BLaER1 treated with 17β-estradiol and CSF1 and Interleukin-3, amounts not matched to agents 10 nM and 100 nM (cell line): ENCODE measurements at regions not wholly inside any gene's neighbourhood (a gene's known extent, or its start where the extent isn't known, plus 50 kb on each side); places are given as distances from the start of the nearest gene placed in this dataset.
A peak's percentile ranks its signal among the peaks of the same experiment; 100 is the strongest.
"Not testable (repeated sequence)": the region's sequence is repeated elsewhere in the genome, so short reads cannot be mapped to it uniquely, and the experiment has no call there.

Experiments used
- H3K27ac ChIP-seq, 11 experiments: shearing (Covaris generic); formaldehyde crosslinking; 2 replicates each; pipeline ENCODE4 v1.8.1; 2022
- H3K27me3 ChIP-seq, 11 experiments: shearing (Covaris generic); formaldehyde crosslinking; 2 replicates each; pipeline ENCODE4 v1.8.1; 2022
- H3K36me3 ChIP-seq, 11 experiments: shearing (Covaris generic); formaldehyde crosslinking; 2 replicates each; pipeline ENCODE4 v1.8.1; 2022
- H3K4me1 ChIP-seq, 10 experiments: shearing (Covaris generic); formaldehyde crosslinking; 2 replicates each; pipeline ENCODE4 v1.8.1; 2022
- H3K4me2 ChIP-seq, 11 experiments: shearing (Covaris generic); formaldehyde crosslinking; 2 replicates each; pipeline ENCODE4 v1.8.1; 2022
- H3K4me3 ChIP-seq, 10 experiments: shearing (Covaris generic); formaldehyde crosslinking; 2 replicates each; pipeline ENCODE4 v1.8.1; 2022
- H3K9ac ChIP-seq, 11 experiments: shearing (Covaris generic); formaldehyde crosslinking; 2 replicates each; pipeline ENCODE4 v1.8.1; 2022
- H3K9me3 ChIP-seq, 11 experiments: shearing (Covaris generic); formaldehyde crosslinking; replicated peaks in 1 of 11; 2 replicates each; pipeline ENCODE4 v1.8.1; 2022
- H4K20me1 ChIP-seq, 11 experiments: shearing (Covaris generic); formaldehyde crosslinking; 2 replicates each; pipeline ENCODE4 v1.8.1; 2022
- Cebpa-rat ChIP-seq, 11 experiments: shearing (Covaris generic); IDR thresholded peaks; 2 replicates each; pipeline ENCODE4 v1.8.1; 2022

GRCh38 chrX:135632353-135632752, 81.1 kb upstream of the CT45A1 start:
- Histone ChIP-seq H4K20me1 (peaks cover 0 to 8% (median 0%) of the 10 kb centered on the region in 11 experiments; a peak in 4 of 22 replicates), H3K27me3 (peaks cover 91 to 100% (median 100%) of the 10 kb centered on the region in 11 experiments), H3K9me3 (no peaks in the 10 kb centered on the region), H3K27ac (no peak overlapping the region), H3K9ac (no peak overlapping the region), H3K4me2 (no peak overlapping the region), H3K4me1 (no peaks in the 10 kb centered on the region), H3K4me3 (no peak overlapping the region), H3K36me3 (no peaks in the 10 kb centered on the region)
- TF ChIP-seq Cebpa-rat (IDR thresholded peaks at IDR 0.05), result no peak

GRCh38 chrX:135639066-135639780, 74.2 kb upstream of the CT45A1 start:
- peaks cover 0 to 5% (median 0%) of the 10 kb centered on the region in 11 experiments; a peak in 1 of 22 replicates for H3K9me3 ChIP-seq
- H4K20me1 ChIP-seq, result no peaks in the 10 kb centered on the region; a peak in 2 of 22 replicates
- peaks cover 76 to 100% (median 97%) of the 10 kb centered on the region in 11 experiments for H3K27me3 ChIP-seq
- TF ChIP-seq Cebpa-rat (IDR thresholded peaks at IDR 0.05), result no peak
- no peak overlapping the region for H3K27ac ChIP-seq
- no peaks in the 10 kb centered on the region for H3K4me1 ChIP-seq
- H3K4me2 ChIP-seq, result no peak overlapping the region
- no peak overlapping the region for H3K9ac ChIP-seq
- H3K4me3 ChIP-seq, result no peak overlapping the region
- H3K36me3 ChIP-seq, result no peaks in the 10 kb centered on the region

- Histone ChIP-seq H3K9ac (no peak overlapping the region), H3K27ac (no peak overlapping the region), H3K4me3 (no peak overlapping the region), H3K4me1 (no peaks in the 10 kb centered on the region), H4K20me1 (peaks cover 0 to 6% (median 0%) of the 10 kb centered on the region in 11 experiments; a peak in 1 of 22 replicates), H3K27me3 (peaks cover 58 to 87% (median 77%) of the 10 kb centered on the region in 11 experiments), H3K36me3 (no peaks in the 10 kb centered on the region), H3K4me2 (no peak overlapping the region), H3K9me3 (peaks cover 0 to 5% (median 0%) of the 10 kb centered on the region in 11 experiments; a peak in 1 of 22 replicates)
- no peak for TF ChIP-seq Cebpa-rat (IDR thresholded peaks at IDR 0.05)
Measured at GRCh38 chrX:135643916-135644315, 69.5 kb upstream of the CT45A1 start.

GRCh38 chrX:135644624-135645023, 68.8 kb upstream of the CT45A1 start:
- H3K9ac ChIP-seq, result no peak overlapping the region
- peaks cover 0 to 6% (median 0%) of the 10 kb centered on the region in 11 experiments; a peak in 1 of 22 replicates for H4K20me1 ChIP-seq
- no peaks in the 10 kb centered on the region for H3K36me3 ChIP-seq
- no peak overlapping the region for H3K4me3 ChIP-seq
- no peak overlapping the region for H3K27ac ChIP-seq
- no peak overlapping the region for H3K4me2 ChIP-seq
- peaks cover 58 to 87% (median 77%) of the 10 kb centered on the region in 11 experiments for H3K27me3 ChIP-seq
- peak in 5 of 11 experiments; percentile 8 to 57 (median 24); a peak in 4 of 22 replicates for TF ChIP-seq Cebpa-rat (IDR thresholded peaks at IDR 0.05)
- H3K4me1 ChIP-seq, result no peaks in the 10 kb centered on the region
- H3K9me3 ChIP-seq, result peaks cover 0 to 5% (median 0%) of the 10 kb centered on the region in 11 experiments; a peak in 1 of 22 replicates

GRCh38 chrX:135649029-135649428, 64.4 kb upstream of the CT45A1 start:
- no peak overlapping the region for H3K27ac ChIP-seq
- H3K36me3 ChIP-seq, result no peaks in the 10 kb centered on the region
- H3K4me3 ChIP-seq, result no peak overlapping the region
- H4K20me1 ChIP-seq, result peaks cover 0 to 6% (median 0%) of the 10 kb centered on the region in 11 experiments; a peak in 2 of 22 replicates
- H3K27me3 ChIP-seq, result peaks cover 71 to 88% (median 78%) of the 10 kb centered on the region in 11 experiments
- no peak overlapping the region for H3K9ac ChIP-seq
- no peak overlapping the region for H3K4me2 ChIP-seq
- TF ChIP-seq Cebpa-rat (IDR thresholded peaks at IDR 0.05), result no peak
- no peaks in the 10 kb centered on the region for H3K4me1 ChIP-seq
- no peaks in the 10 kb centered on the region for H3K9me3 ChIP-seq

- Histone ChIP-seq H3K4me3 (no peak overlapping the region), H3K36me3 (no peaks in the 10 kb centered on the region), H3K9me3 (no peaks in the 10 kb centered on the region), H3K4me2 (no peak overlapping the region), H3K4me1 (no peaks in the 10 kb centered on the region), H3K27me3 (peaks cover 71 to 88% (median 78%) of the 10 kb centered on the region in 11 experiments), H4K20me1 (peaks cover 0 to 3% (median 0%) of the 10 kb centered on the region in 11 experiments; a peak in 2 of 22 replicates), H3K27ac (no peak overlapping the region), H3K9ac (no peak overlapping the region)
- TF ChIP-seq Cebpa-rat (IDR thresholded peaks at IDR 0.05), result no peak
Measured at GRCh38 chrX:135649561-135649960, 63.9 kb upstream of the CT45A1 start.

GRCh38 chrX:135651647-135652295, 61.7 kb upstream of the CT45A1 start:
- no peak overlapping the region for H3K27ac ChIP-seq
- no peak for TF ChIP-seq Cebpa-rat (IDR thresholded peaks at IDR 0.05)
- peaks cover 83 to 99% (median 91%) of the 10 kb centered on the region in 11 experiments for H3K27me3 ChIP-seq

GRCh38 chrX:135652602-135653001, 60.8 kb upstream of the CT45A1 start:
- no peak for TF ChIP-seq Cebpa-rat (IDR thresholded peaks at IDR 0.05)
- no peak overlapping the region for H3K4me2 ChIP-seq
- H3K4me3 ChIP-seq, result no peak overlapping the region

More at GRCh38 chrX:135651647-135652295, 61.7 kb upstream of the CT45A1 start:
- Histone ChIP-seq H3K4me2 (no peak overlapping the region), H3K4me1 (no peaks in the 10 kb centered on the region), H3K9ac (no peak overlapping the region), H3K9me3 (no peaks in the 10 kb centered on the region), H4K20me1 (no peaks in the 10 kb centered on the region; a peak in 2 of 22 replicates), H3K4me3 (no peak overlapping the region), H3K36me3 (no peaks in the 10 kb centered on the region)

GRCh38 chrX:135657952-135658654, 55.3 kb upstream of the CT45A1 start:
- H3K4me3 ChIP-seq, H4K20me1 ChIP-seq, H3K4me1 ChIP-seq, H3K4me2 ChIP-seq, H3K27ac ChIP-seq, H3K9me3 ChIP-seq, H3K36me3 ChIP-seq, H3K9ac ChIP-seq: not testable (repeated sequence)
- peaks cover 39 to 62% (median 56%) of the 10 kb centered on the region in 11 experiments for H3K27me3 ChIP-seq

More at GRCh38 chrX:135652602-135653001, 60.8 kb upstream of the CT45A1 start:
- Histone ChIP-seq H4K20me1 (no peaks in the 10 kb centered on the region; a peak in 2 of 22 replicates), H3K27me3 (peaks cover 88 to 100% (median 97%) of the 10 kb centered on the region in 11 experiments), H3K27ac (no peak overlapping the region), H3K36me3 (no peaks in the 10 kb centered on the region), H3K9me3 (no peaks in the 10 kb centered on the region), H3K9ac (no peak overlapping the region), H3K4me1 (no peaks in the 10 kb centered on the region)
